IPS-15b (cell line): ENCODE measurements at regions not wholly inside any gene's neighbourhood (a gene's known extent, or its start where the extent isn't known, plus 50 kb on each side); places are given as distances from the start of the nearest gene placed in this dataset.
A peak's percentile ranks its signal among the peaks of the same experiment; 100 is the strongest.

Experiments
- H3K27me3 ChIP-seq: one replicate; pipeline ENCODE4 v1.6.1; 2013; ENCODE audit warnings: low read length; ENCODE audit not compliant: control insufficient read depth, insufficient read depth
- H3K36me3 ChIP-seq: one replicate; pipeline ENCODE4 v1.6.1; 2013; ENCODE audit warnings: low read length; ENCODE audit not compliant: control insufficient read depth, insufficient read depth
- H3K4me1 ChIP-seq: one replicate; pipeline ENCODE4 v1.6.1; 2013; ENCODE audit warnings: mild to moderate bottlenecking, low read length; ENCODE audit not compliant: control insufficient read depth, insufficient read depth
- H3K4me3 ChIP-seq: one replicate; pipeline ENCODE4 v1.5.1; 2013; ENCODE audit warnings: low read depth, low read length
- H3K9ac ChIP-seq: one replicate; pipeline ENCODE4 v1.6.1; 2013; ENCODE audit warnings: low read depth, mild to moderate bottlenecking, low read length
- H3K9me3 ChIP-seq: one replicate; pipeline ENCODE4 v1.6.1; 2013; ENCODE audit warnings: mild to moderate bottlenecking, low read length; ENCODE audit not compliant: control insufficient read depth, insufficient read depth

GRCh38 chr10:25761937-25762336 is 172.1 kb upstream of the MYO3A start:
- Histone ChIP-seq H3K4me3 (no peak overlapping the region), H3K27me3 (no peaks in the 10 kb centered on the region), H3K9ac (no peak overlapping the region), H3K36me3 (no peaks in the 10 kb centered on the region), H3K9me3 (no peaks in the 10 kb centered on the region), H3K4me1 (peaks cover 4% of the 10 kb centered on the region)

- H3K27me3 ChIP-seq: no peaks in the 10 kb centered on the region
- no peak overlapping the region for H3K4me3 ChIP-seq
- no peak overlapping the region for H3K9ac ChIP-seq
- peaks cover 9% of the 10 kb centered on the region for H3K4me1 ChIP-seq
- H3K36me3 ChIP-seq: no peaks in the 10 kb centered on the region
- H3K9me3 ChIP-seq: no peaks in the 10 kb centered on the region
Observed at GRCh38 chr10:25766213-25766612, 167.8 kb upstream of the MYO3A start.

- Histone ChIP-seq H3K9me3 (no peaks in the 10 kb centered on the region), H3K9ac (no peak overlapping the region), H3K27me3 (no peaks in the 10 kb centered on the region), H3K36me3 (no peaks in the 10 kb centered on the region), H3K4me3 (peak overlapping the region; percentile 27), H3K4me1 (peaks cover 9% of the 10 kb centered on the region)
Observed at GRCh38 chr10:25766687-25767221, 167.3 kb upstream of the MYO3A start.

GRCh38 chr10:25768167-25768566 is 165.9 kb upstream of the MYO3A start:
- peaks cover 9% of the 10 kb centered on the region for H3K4me1 ChIP-seq

GRCh38 chr10:25778646-25779045 is 155.4 kb upstream of the MYO3A start:
- H3K27me3 ChIP-seq: no peaks in the 10 kb centered on the region
- H3K4me3 ChIP-seq: no peak overlapping the region
- no peaks in the 10 kb centered on the region for H3K36me3 ChIP-seq
- no peaks in the 10 kb centered on the region for H3K9me3 ChIP-seq
- peaks cover 7% of the 10 kb centered on the region for H3K4me1 ChIP-seq
- no peak overlapping the region for H3K9ac ChIP-seq

More at GRCh38 chr10:25768167-25768566, 165.9 kb upstream of the MYO3A start:
- Histone ChIP-seq H3K4me3 (no peak overlapping the region), H3K27me3 (no peaks in the 10 kb centered on the region), H3K9me3 (no peaks in the 10 kb centered on the region), H3K36me3 (no peaks in the 10 kb centered on the region), H3K9ac (no peak overlapping the region)

- no peaks in the 10 kb centered on the region for H3K27me3 ChIP-seq
- H3K36me3 ChIP-seq: no peaks in the 10 kb centered on the region
- H3K9ac ChIP-seq: no peak overlapping the region
- peaks cover 7% of the 10 kb centered on the region for H3K4me1 ChIP-seq
- H3K4me3 ChIP-seq: no peak overlapping the region
- no peaks in the 10 kb centered on the region for H3K9me3 ChIP-seq
Observed at GRCh38 chr10:25786161-25786560, 147.9 kb upstream of the MYO3A start.

GRCh38 chr10:25786899-25787298 is 147.1 kb upstream of the MYO3A start:
- Histone ChIP-seq H3K9ac (no peak overlapping the region), H3K4me1 (peaks cover 7% of the 10 kb centered on the region), H3K9me3 (no peaks in the 10 kb centered on the region), H3K36me3 (no peaks in the 10 kb centered on the region), H3K27me3 (no peaks in the 10 kb centered on the region), H3K4me3 (no peak overlapping the region)

GRCh38 chr10:25797888-25798429 is 136.1 kb upstream of the MYO3A start:
- Histone ChIP-seq H3K27me3 (no peaks in the 10 kb centered on the region), H3K4me3 (no peak overlapping the region), H3K36me3 (no peaks in the 10 kb centered on the region), H3K9ac (no peak overlapping the region), H3K9me3 (no peaks in the 10 kb centered on the region), H3K4me1 (no peaks in the 10 kb centered on the region)

GRCh38 chr10:25804505-25804904 is 129.5 kb upstream of the MYO3A start:
- Histone ChIP-seq H3K9me3 (no peaks in the 10 kb centered on the region), H3K4me1 (peaks cover 2% of the 10 kb centered on the region), H3K9ac (no peak overlapping the region), H3K36me3 (no peaks in the 10 kb centered on the region), H3K27me3 (no peaks in the 10 kb centered on the region), H3K4me3 (no peak overlapping the region)

GRCh38 chr10:25805986-25806385 is 128.0 kb upstream of the MYO3A start:
- H3K9me3 ChIP-seq: no peaks in the 10 kb centered on the region
- peaks cover 2% of the 10 kb centered on the region for H3K4me1 ChIP-seq
- H3K27me3 ChIP-seq: no peaks in the 10 kb centered on the region
- no peaks in the 10 kb centered on the region for H3K36me3 ChIP-seq
- H3K9ac ChIP-seq: no peak overlapping the region
- H3K4me3 ChIP-seq: no peak overlapping the region

GRCh38 chr10:25808372-25808771 is 125.7 kb upstream of the MYO3A start:
- Histone ChIP-seq H3K36me3 (no peaks in the 10 kb centered on the region), H3K4me3 (no peak overlapping the region), H3K27me3 (no peaks in the 10 kb centered on the region), H3K4me1 (peaks cover 2% of the 10 kb centered on the region), H3K9ac (no peak overlapping the region), H3K9me3 (no peaks in the 10 kb centered on the region)

- H3K9ac ChIP-seq: no peak overlapping the region
- H3K4me1 ChIP-seq: no peaks in the 10 kb centered on the region
- H3K27me3 ChIP-seq: no peaks in the 10 kb centered on the region
- H3K36me3 ChIP-seq: no peaks in the 10 kb centered on the region
- H3K4me3 ChIP-seq: no peak overlapping the region
- H3K9me3 ChIP-seq: no peaks in the 10 kb centered on the region
Observed at GRCh38 chr10:25811052-25811685, 122.9 kb upstream of the MYO3A start.
